MV-4-11 (cell line): ENCODE measurements at regions not wholly inside any gene's neighbourhood (a gene's known extent, or its start where the extent isn't known, plus 50 kb on each side); places are given as distances from the start of the nearest gene placed in this dataset.

Experiments used
- DNase-seq: peaks from one replicate; lab custom pipeline; 2025; lab: John Stamatoyannopoulos, UW

DNA sequence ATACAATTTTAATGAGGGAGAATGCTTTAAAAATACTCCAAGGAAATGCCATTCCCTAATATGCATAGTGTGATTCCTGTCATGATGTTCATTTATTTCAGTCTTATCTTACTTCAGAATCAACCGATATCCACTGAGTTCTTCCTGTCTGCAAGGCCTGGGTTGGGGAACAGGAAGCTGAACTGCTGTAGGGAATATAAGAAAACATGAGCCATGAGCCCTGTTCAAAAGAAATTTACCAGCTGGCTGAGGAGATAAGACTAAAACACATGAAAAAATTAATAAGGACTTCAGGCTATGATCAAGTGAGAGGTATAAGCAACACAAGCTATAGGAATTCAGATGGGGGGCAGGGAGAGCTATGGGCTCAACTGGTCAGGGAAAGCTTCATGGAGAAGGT is 184.7 kb downstream of the PLPP4 start:
- DNase-seq, result no peak

- DNase-seq, result peak; percentile 59
Observed at GRCh38 chr10:120643351-120643750, 186.3 kb downstream of the PLPP4 start.

- no peak for DNase-seq
Observed at GRCh38 chr10:120644556-120645410, 187.8 kb downstream of the PLPP4 start.

DNA sequence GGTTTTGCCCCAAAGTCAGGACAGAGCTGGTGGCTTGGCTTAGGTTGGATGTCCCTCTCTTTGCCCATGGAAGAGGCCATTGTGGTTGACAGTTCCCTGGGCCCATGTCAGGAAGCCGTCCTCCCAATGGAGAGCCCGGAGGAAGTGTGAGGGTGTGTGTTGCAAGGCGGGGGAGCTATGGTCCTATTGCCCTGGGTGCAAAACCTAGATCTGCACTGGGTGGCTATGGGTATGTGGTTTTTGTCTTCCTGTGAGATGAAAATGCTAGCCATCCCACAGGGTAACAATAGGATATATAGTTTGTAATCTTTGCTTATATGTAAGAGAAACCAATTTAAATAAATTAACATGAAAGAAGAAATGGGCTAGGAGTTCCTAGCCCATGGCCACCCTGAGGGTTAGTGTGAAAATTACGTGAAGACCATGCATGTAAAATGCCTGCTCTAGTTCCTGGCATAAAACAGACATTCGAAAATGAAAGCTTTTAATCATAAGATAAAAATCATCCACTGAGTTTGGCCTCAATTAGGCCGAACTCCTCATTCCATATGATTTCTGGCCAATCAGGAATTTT is 189.2 kb downstream of the PLPP4 start:
- DNase-seq, result no peak

DNA sequence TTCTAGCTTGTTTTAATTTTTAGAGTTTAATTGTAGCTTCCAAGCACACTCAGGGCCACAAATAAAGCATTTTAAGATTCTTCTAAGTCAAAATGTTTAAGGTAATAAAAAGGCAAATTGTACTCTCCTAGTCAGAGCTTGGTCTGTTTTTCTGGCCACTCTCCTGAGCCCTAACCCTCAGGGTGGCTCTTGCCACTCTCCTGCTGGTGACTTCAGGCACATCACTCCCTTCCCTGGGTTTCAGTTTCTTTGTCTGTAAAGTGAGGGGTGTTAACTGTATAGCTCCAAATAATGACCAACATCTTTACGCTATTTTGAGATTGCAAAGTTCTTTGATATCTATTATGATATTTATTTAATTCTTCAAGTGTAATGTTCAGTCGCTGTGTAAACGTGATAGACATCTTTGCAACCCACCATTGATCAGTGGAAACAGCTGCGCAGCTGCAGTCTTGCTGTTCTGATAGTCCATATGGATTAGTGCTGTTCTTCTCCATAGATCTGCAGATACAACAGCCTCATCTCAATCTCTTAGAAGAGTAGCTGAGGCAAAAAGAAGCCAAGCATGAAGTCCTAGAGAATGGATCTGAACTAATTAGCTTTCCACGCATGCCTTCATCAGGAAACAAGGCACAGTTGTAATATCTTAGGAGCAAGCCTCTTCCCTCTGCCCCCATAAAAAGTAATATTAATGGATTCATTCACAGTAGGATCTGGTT is 189.9 kb downstream of the PLPP4 start:
- DNase-seq, result no peak

- no peak for DNase-seq
Observed at GRCh38 chr10:120650705-120651399, 193.8 kb downstream of the PLPP4 start.

DNA sequence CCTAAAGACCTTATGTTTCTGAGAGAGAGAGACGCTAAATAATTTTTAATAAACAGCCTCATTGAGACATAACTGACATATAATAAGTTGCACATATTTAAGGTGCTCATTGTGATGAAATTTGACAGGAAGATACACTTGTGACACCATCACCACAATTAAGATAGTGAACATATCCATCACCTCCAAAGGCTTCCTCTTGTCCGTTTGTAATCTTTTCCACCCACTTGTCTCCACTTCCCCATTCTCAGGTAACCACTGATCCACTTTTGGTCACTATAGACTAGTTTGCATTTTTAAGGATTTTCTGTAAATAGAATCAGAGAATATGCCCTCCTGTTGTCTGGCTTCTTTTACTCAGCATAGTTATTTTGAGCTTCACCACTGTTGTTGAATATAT is 195.1 kb upstream of the WDR11 start:
- peak; percentile 30 for DNase-seq

DNA sequence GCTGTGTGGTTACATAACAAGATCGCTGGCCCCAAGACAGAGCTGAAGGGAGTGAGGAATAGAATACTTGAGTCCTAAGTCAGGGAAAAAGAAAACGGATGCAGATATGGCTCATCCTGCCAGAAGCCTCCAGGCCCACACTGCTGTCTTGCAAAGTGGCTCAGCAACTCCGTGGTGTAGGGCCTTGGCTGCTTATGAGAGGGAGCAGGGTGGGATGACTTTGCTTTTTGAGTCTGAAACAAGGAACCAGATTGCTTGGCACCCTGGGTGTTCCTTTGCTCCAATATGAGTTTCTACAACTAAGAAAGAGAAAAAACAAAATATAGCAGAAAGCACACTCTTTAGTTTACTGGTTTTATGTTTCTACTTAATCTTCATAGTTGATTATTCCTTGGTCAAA is 193.8 kb upstream of the WDR11 start:
- no peak for DNase-seq

- no peak for DNase-seq
Observed at GRCh38 chr10:120658943-120659885, 191.9 kb upstream of the WDR11 start.

DNA sequence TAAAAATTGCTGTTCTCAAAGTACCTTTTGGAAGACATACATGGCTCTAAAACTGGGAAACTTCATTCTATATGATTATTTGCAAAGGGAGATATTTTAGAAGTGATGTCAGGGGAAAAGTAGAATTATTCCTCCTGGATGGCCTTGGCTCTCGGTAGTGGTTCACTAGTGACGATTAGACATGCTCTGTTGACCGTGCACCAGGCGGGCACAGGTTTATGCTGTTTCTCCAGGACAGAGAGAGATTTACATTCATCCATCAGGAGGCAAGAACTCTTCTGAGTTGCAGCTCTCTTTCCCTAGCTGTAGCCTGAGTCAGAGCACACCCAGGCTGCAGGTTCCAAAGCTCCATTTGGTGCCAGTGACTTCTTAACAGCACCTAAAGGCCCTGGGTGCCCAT is 184.9 kb upstream of the WDR11 start:
- DNase-seq, result no peak

DNA sequence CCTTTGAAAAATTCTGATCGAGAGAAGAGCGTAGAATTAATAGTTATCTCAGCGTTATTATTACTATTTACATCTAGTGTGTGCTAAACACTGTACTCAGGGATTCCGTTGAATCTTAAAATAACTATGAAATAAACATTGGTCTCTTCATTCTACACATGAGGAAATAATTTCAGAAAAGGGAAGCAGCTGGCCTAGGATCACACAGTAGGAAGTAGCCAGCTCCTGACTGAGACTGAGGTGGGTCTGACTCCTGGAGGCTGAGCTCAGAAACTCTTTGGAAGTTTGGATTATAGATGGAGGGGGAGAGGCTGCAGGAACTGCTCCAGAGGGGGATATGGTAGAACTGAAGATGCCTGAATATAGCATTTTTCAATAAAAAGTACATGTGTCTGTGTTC is 183.9 kb upstream of the WDR11 start:
- DNase-seq, result peak; percentile 31

GRCh38 chr10:120671491-120671890 is 179.7 kb upstream of the WDR11 start:
- DNase-seq, result no peak

DNA sequence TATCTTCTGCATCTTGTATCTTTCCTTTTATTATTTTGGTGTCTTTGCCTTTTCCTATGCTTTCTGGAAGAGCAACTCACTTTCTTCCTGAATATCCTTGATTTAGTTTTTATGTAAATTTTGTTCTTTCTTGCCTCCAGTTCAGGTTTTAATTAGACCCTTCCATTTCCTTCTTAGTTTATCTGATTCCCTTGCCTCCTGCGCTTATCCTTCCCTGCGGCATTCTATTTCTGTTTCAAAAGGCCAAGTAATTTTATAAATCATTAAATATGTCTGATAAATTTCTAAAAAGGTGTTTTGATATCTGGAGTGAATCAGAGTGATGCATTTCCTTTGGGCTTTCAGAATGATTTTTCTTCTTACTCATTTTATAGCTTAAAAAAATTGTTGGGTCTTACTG is 167.7 kb upstream of the WDR11 start:
- no peak for DNase-seq

DNA sequence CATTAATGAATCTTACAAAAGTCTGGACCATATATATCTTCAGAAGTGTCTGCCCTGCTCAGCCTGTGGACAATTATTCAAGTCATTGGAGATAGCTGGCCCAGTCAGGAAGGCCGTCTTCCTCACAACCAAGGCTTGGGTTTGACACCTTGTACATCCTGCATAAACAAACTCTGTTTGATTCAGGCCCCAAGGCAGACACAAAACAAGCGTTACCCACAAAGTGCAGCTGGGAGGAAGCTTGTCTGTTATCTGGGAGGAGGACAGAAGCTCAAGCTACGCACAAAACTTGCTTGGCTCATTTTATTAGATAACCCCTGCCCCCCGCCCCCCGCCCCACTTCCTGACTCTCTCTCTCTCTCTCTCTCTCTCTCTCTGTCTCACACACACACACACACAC is 166.9 kb upstream of the WDR11 start:
- no peak for DNase-seq

DNA sequence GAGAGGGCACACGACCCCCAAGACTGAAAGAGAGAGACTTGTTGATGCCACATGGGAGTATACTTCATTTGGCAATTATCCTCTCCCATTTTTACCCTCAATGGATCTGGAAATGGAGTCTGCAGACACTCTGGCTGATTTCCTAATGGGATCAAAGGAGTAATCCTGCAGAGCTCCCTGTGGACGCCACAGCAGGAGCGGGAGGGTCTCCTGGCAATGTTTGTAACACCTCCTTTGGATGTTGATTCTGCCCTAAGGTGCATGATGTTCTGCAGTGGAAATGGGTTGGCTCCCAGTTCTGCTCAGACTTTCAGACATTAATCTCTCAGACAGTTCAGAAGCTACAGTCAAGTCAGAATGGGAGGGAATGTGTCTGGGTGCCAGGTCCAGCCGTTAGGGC is 166.0 kb upstream of the WDR11 start:
- no peak for DNase-seq

- no peak for DNase-seq
Observed at GRCh38 chr10:120688928-120689327, 162.2 kb upstream of the WDR11 start.

- no peak for DNase-seq
Observed at GRCh38 chr10:120689777-120690529, 161.2 kb upstream of the WDR11 start.

DNA sequence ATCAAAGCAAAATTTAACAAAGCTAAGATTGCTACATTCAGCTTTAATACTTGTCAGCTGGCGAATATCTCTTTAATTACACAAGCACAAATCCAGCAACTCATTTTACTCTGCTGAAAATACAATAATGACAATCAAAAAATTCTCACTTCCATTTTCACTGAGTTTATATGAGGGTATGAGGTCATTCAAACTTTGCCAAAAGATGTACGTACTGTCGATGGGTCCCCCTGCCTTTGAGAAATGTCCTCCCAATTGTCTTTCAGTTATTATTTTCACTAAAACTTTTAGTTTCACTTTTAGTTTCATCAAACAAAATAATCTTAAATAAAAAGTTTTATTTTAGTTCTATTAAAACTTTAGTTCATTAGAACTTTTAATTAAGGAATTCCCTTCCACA is 159.5 kb upstream of the WDR11 start:
- DNase-seq, result no peak

- peak; percentile 91 for DNase-seq
Observed at GRCh38 chr10:120700426-120700825, 150.7 kb upstream of the WDR11 start.

DNA sequence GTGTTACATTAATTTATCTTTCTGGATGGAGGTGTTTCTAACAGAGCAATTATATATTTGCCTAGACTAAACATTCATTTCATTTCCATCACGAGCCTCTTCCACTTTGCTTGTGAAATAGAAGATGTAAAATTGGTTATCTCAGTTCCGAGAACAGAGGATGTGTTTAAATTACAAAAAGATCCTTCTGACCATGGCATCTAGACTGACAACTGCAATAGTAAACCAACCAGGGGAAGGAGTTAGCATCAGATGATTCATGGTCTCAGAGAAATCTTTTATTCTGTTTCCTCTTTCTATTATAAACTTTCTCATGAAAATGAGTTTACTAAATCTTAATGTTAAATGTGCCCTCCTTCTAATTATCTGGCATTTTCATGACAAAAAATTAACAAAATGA is 149.8 kb upstream of the WDR11 start:
- DNase-seq, result peak; percentile 78

- no peak for DNase-seq
Observed at GRCh38 chr10:120702032-120702431, 149.1 kb upstream of the WDR11 start.
